Testis (tissue), 2 donors: ENCODE measurements at regions not wholly inside any gene's neighbourhood (a gene's known extent, or its start where the extent isn't known, plus 50 kb on each side); places are given as distances from the start of the nearest gene placed in this dataset.

Experiments used
- CTCF ChIP-seq, 3 experiments: fragments of 450-650 bp in 2 of 3; fragments of 200-600 bp in 1 of 3; sonication (generic) in 1 of 3; IDR thresholded peaks; one replicate each; pipeline ENCODE4 v1.5.1; 2016 to 2019; ENCODE audit warnings: antibody characterized with exemption in 3 of 3, mild to moderate bottlenecking in 2 of 3, moderate library complexity in 1 of 3
- POLR2A ChIP-seq: fragments of 450-650 bp; IDR thresholded peaks from one replicate; pipeline ENCODE4 v1.6.1; 2017; ENCODE audit warnings: antibody characterized with exemption, mild to moderate bottlenecking, moderate library complexity

DNA sequence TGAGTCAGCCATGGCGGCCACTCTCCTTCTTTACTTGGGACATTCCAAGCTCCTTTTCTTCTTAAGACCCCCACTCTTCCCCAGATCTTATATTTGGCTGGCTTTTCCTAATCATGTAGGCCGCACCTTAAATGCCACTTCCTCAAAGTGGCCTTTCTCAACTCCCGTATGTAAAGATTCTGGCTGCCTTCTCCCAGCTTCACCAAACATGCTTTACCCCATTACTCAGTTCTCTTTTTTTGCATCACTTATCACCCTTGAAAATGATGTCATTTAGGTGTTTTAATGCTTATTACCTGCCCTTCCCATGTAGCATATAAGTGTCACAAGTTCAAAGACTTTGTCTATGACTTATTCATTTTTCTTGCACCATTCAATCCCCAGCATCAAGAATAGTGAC lies 810.1 kb upstream of the CELF2 start:
- no peak for TF ChIP-seq CTCF (IDR thresholded peaks at IDR 0.05)
- no peak for TF ChIP-seq POLR2A
